AG10803 (cell line): ENCODE measurements at regions not wholly inside any gene's neighbourhood (a gene's known extent, or its start where the extent isn't known, plus 50 kb on each side); places are given as distances from the start of the nearest gene placed in this dataset.

Experiments
- DNase-seq: peaks from one replicate; pipeline ENCODE4 v3.0.0; 2010; ENCODE audit warnings: low read depth
- H3K4me3 ChIP-seq: 2 replicates; pipeline ENCODE4 v1.5.1; 2011; ENCODE audit warnings: mild to moderate bottlenecking, low read length, control low read depth
- TF ChIP-seq, protein P1 (sequence below): conservative IDR thresholded peaks from 2 replicates; pipeline ENCODE4 v1.5.1; 2011; ENCODE audit warnings: mild to moderate bottlenecking, low read length, control low read depth, inconsistent platforms

DNA sequence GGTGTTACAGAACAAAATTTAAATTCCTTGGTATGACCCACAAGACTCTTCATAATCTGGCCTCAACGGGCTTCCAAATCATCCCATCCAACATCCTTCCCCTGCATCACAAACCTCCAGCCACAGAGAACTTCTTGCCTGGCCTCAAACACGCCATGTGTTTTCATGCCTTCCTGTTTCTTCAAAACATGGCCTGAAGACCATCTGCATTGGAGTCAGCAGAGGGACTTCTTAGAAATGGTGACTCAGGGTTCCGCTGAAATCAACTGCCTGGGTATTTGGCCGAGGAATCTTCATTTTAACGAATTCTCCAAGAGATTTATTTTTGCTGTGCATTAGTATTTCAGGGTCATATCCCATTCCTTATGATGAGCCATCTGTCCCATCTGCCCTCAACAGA lies 138.1 kb upstream of the RAP2B start:
- TF ChIP-seq, protein P1, sequence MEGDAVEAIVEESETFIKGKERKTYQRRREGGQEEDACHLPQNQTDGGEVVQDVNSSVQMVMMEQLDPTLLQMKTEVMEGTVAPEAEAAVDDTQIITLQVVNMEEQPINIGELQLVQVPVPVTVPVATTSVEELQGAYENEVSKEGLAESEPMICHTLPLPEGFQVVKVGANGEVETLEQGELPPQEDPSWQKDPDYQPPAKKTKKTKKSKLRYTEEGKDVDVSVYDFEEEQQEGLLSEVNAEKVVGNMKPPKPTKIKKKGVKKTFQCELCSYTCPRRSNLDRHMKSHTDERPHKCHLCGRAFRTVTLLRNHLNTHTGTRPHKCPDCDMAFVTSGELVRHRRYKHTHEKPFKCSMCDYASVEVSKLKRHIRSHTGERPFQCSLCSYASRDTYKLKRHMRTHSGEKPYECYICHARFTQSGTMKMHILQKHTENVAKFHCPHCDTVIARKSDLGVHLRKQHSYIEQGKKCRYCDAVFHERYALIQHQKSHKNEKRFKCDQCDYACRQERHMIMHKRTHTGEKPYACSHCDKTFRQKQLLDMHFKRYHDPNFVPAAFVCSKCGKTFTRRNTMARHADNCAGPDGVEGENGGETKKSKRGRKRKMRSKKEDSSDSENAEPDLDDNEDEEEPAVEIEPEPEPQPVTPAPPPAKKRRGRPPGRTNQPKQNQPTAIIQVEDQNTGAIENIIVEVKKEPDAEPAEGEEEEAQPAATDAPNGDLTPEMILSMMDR: no peak
- DNase-seq: no peak
- H3K4me3 ChIP-seq: no peak overlapping the region

DNA sequence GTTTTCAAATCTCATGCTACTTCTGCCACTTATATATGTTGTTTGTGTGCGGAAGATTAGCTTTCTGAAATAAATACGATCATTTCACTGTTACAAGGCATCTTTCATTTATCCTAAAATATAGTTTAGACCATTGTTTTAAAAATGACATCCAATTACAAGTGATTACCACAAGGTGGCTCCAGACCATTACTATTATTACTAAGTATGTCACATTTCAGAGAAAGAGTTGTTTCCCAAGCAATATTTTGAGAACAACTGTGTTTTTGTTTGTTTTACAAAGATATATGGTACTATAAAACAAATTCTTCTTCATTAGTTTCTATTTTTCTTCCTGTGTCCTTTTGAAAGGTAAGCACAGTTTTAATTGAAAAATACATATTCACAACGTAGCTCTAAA lies 136.0 kb upstream of the RAP2B start:
- TF ChIP-seq, protein P1: peak; percentile 80
- peak; percentile 51 for DNase-seq
- no peak overlapping the region for H3K4me3 ChIP-seq

DNA sequence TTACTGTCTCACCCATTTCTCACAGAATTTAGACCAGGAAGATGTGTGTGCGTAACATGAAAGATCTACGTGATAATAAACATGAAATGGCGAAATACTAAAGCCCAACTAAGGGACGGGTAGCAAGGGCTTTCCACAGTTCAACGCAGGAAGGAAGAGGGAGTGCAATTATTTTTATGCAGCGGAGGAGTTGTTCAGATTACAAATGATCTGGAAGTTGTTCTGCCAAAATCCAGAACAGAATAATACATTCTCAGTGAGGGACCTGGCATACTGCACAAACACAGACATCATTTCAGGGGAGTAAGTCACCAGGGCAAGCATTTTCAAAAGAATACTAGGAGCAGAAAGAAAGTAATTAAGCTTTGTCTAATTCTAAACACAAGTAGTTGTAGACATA lies 133.6 kb upstream of the RAP2B start:
- TF ChIP-seq, protein P1: no peak
- H3K4me3 ChIP-seq: no peak overlapping the region
- DNase-seq: no peak

DNA sequence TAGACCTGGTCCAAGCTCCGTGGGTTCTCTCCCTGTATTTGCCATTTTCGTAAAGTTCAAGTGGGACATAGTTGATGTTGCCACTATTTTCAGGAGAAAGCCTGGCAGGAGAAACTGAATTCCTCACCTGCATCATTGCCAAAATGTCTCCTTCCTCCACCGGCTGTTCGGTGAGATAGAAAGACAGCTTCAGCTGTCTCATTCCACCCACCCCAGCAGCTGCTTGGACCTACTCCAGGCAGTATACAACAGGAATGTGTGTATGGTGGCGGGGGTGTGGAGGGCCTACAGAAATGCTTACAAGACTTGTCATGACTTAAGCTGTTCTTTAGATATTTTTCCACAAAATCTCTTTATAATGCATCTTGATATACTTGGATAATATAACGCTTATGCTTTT lies 132.7 kb upstream of the RAP2B start:
- no peak overlapping the region for H3K4me3 ChIP-seq
- peak; percentile 57 for DNase-seq
- TF ChIP-seq, protein P1: no peak

DNA sequence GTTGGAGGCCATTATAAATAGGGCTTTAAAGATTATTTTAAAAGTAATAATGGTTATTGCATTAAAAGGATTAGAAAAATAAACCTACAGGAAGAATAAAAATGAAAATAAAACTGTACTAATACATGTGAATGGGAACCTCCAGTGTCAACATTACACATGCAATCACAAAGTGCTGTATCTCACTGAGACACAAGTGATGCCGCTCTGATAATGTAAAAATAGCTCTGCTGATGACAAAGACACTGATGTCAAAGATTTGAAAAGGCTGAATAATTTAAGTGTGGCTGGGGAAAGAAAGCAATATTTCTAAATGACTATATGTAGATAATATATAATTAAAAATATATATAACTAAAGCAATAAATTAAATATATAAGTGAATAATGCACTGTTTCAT lies 129.1 kb upstream of the RAP2B start:
- TF ChIP-seq, protein P1: no peak
- DNase-seq: no peak
- no peak overlapping the region for H3K4me3 ChIP-seq

DNA sequence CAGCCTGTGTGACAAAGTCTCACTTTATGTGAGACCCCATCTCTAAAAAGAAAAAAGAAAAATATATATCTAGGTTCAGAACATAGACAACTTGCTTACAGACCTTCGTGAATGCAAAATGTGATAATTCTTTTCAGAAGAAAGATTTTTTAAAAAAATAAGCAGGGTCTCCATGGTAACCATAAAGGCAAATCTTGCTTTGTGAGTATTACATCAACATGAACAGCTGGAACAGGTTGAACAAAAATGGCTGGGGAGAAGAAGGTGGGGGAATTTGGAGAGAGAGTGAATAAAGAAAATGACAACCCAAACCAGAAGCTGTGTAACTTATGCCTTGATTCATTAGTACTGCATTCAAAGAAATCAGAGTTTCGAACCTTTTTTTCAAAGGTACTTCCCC lies 125.2 kb upstream of the RAP2B start:
- DNase-seq: no peak
- TF ChIP-seq, protein P1: no peak

DNA sequence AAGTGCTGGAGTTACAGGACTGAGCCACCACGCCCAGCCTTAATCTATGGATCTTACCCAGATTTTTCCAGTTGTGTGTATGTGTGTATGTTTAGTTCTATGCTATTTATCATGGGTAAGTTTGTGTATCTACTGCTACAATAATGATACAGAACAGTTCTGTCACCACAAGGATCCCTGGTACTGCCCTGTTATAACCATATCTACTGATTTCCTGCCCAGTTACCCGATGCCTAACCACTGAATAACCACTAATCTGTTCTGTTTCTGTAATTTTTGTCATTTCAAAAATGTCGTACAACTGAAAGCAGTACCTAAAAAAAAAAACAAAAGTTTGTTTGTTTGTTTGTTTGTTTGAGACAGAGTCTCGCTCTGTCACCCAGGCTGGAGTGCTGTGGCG lies 123.7 kb upstream of the RAP2B start:
- TF ChIP-seq, protein P1: no peak
- DNase-seq: no peak
- no peak overlapping the region for H3K4me3 ChIP-seq

More for the DNA sequence above, 125.2 kb upstream of the RAP2B start:
- no peak overlapping the region for H3K4me3 ChIP-seq
